ENCODE measurements at regions not wholly inside any gene's neighbourhood (a gene's known extent, or its start where the extent isn't known, plus 50 kb on each side); places are given as distances from the start of the nearest gene placed in this dataset.

- TF ChIP-seq GATA3 (IDR thresholded peaks at IDR 0.05; ENCODE audit: low read depth, low read length) = no peak
- no peak for TF ChIP-seq GATA2 (IDR thresholded peaks at IDR 0.05; ENCODE audit: low read depth, low read length)
Observed at GRCh38 chr4:35548921-35549320, 695.4 kb downstream of the ARAP2 start.

Measured in SH-SY5Y (cell line).